ENCODE measurements at regions not wholly inside any gene's neighbourhood (a gene's known extent, or its start where the extent isn't known, plus 50 kb on each side); places are given as distances from the start of the nearest gene placed in this dataset.

- TF ChIP-seq CTCF (conservative IDR thresholded peaks at IDR 0.05 in 1 of 2, IDR thresholded peaks at IDR 0.05 in 1 of 2; ENCODE audit: low read depth in 1 of 2, low read length in 2 of 2) (no peak), EZH2 (IDR thresholded peaks at IDR 0.05; ENCODE audit: low read length, missing control alignments) (no peak)
These were observed 444.2 kb downstream of the IDS start for GRCh38 chrX:149060921-149061320.
